ENCODE measurements at regions not wholly inside any gene's neighbourhood (a gene's known extent, or its start where the extent isn't known, plus 50 kb on each side); places are given as distances from the start of the nearest gene placed in this dataset.

- TF ChIP-seq CTCF (IDR thresholded peaks at IDR 0.05 in 2 of 3, conservative IDR thresholded peaks at IDR 0.05 in 1 of 3; ENCODE audit: insufficient read depth in 2 of 3, low read depth in 1 of 3, low read length in 3 of 3) (no peak), ZNF274 (IDR thresholded peaks at IDR 0.05; ENCODE audit: borderline replicate concordance, low read depth, low read length) (no peak), MAX (CRISPR knock-in tag; IDR thresholded peaks at IDR 0.05) (no peak)
- TF ChIP-seq, protein P1, sequence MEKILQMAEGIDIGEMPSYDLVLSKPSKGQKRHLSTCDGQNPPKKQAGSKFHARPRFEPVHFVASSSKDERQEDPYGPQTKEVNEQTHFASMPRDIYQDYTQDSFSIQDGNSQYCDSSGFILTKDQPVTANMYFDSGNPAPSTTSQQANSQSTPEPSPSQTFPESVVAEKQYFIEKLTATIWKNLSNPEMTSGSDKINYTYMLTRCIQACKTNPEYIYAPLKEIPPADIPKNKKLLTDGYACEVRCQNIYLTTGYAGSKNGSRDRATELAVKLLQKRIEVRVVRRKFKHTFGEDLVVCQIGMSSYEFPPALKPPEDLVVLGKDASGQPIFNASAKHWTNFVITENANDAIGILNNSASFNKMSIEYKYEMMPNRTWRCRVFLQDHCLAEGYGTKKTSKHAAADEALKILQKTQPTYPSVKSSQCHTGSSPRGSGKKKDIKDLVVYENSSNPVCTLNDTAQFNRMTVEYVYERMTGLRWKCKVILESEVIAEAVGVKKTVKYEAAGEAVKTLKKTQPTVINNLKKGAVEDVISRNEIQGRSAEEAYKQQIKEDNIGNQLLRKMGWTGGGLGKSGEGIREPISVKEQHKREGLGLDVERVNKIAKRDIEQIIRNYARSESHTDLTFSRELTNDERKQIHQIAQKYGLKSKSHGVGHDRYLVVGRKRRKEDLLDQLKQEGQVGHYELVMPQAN (IDR thresholded peaks at IDR 0.05; ENCODE audit: borderline replicate concordance) = no peak
Observed at GRCh38 chr5:63613442-63613841, 348.8 kb downstream of the HTR1A start.

Data from K562 (cell line).